GM18502 (cell line): ENCODE measurements at regions not wholly inside any gene's neighbourhood (a gene's known extent, or its start where the extent isn't known, plus 50 kb on each side); places are given as distances from the start of the nearest gene placed in this dataset.

Source experiments
- ATAC-seq: cut with Tn5 transposase; IDR thresholded peaks from one replicate; pipeline ENCODE4 v1.9.1; 2021; ENCODE audit warnings: mild to moderate bottlenecking; ENCODE audit not compliant: unreplicated experiment, poor library complexity

GRCh38 chr3:148329481-148330235 lies 368.0 kb upstream of the AGTR1 start:
- no peak for ATAC-seq

GRCh38 chr3:148330542-148330941 lies 367.2 kb upstream of the AGTR1 start:
- ATAC-seq: no peak

GRCh38 chr3:148331081-148331846 lies 366.4 kb upstream of the AGTR1 start:
- ATAC-seq: peak; percentile 63

GRCh38 chr3:148332509-148332908 lies 365.2 kb upstream of the AGTR1 start:
- no peak for ATAC-seq

GRCh38 chr3:148333091-148333490 lies 364.6 kb upstream of the AGTR1 start:
- no peak for ATAC-seq

GRCh38 chr3:148335612-148336011 lies 362.1 kb upstream of the AGTR1 start:
- ATAC-seq: no peak

- ATAC-seq: no peak
Measured at GRCh38 chr3:148343416-148343815, 354.3 kb upstream of the AGTR1 start.

- ATAC-seq: no peak
Measured at GRCh38 chr3:148344521-148344920, 353.2 kb upstream of the AGTR1 start.

GRCh38 chr3:148360051-148360450 lies 337.7 kb upstream of the AGTR1 start:
- no peak for ATAC-seq

- ATAC-seq: peak; percentile 47
Measured at GRCh38 chr3:148366743-148367410, 330.8 kb upstream of the AGTR1 start.

GRCh38 chr3:148367756-148368155 lies 329.9 kb upstream of the AGTR1 start:
- ATAC-seq: no peak

GRCh38 chr3:148369381-148369780 lies 328.3 kb upstream of the AGTR1 start:
- no peak for ATAC-seq

GRCh38 chr3:148372206-148372875 lies 325.4 kb upstream of the AGTR1 start:
- no peak for ATAC-seq

- ATAC-seq: no peak
Measured at GRCh38 chr3:148373961-148374360, 323.7 kb upstream of the AGTR1 start.

GRCh38 chr3:148379763-148380382 lies 317.8 kb upstream of the AGTR1 start:
- peak; percentile 95 for ATAC-seq

- ATAC-seq: no peak
Measured at GRCh38 chr3:148381051-148381450, 316.7 kb upstream of the AGTR1 start.

GRCh38 chr3:148389916-148390315 lies 307.8 kb upstream of the AGTR1 start:
- no peak for ATAC-seq

- no peak for ATAC-seq
Measured at GRCh38 chr3:148395821-148396220, 301.9 kb upstream of the AGTR1 start.

- ATAC-seq: no peak
Measured at GRCh38 chr3:148400754-148401153, 296.9 kb upstream of the AGTR1 start.

- no peak for ATAC-seq
Measured at GRCh38 chr3:148408667-148409066, 289.0 kb upstream of the AGTR1 start.
